D341Med (cell line): ENCODE measurements at regions not wholly inside any gene's neighbourhood (a gene's known extent, or its start where the extent isn't known, plus 50 kb on each side); places are given as distances from the start of the nearest gene placed in this dataset.
A peak's percentile ranks its signal among the peaks of the same experiment; 100 is the strongest.
"Not testable (repeated sequence)": the region's sequence is repeated elsewhere in the genome, so short reads cannot be mapped to it uniquely, and the experiment has no call there.

Source experiments
- DNase-seq: peaks from one replicate; pipeline ENCODE4 v3.0.0; 2012; ENCODE audit warnings: low spot score

GRCh38 chr11:23484146-23484545 lies 623.9 kb upstream of the CCDC179 start:
- not testable (repeated sequence) for DNase-seq

GRCh38 chr11:23484618-23485017 lies 624.3 kb upstream of the CCDC179 start:
- DNase-seq, result not testable (repeated sequence)

- DNase-seq, result no peak
These were observed 630.4 kb upstream of the CCDC179 start for GRCh38 chr11:23490557-23491235.

GRCh38 chr11:23494981-23495380 lies 634.7 kb upstream of the CCDC179 start:
- DNase-seq, result no peak

GRCh38 chr11:23496340-23496739 lies 636.1 kb upstream of the CCDC179 start:
- no peak for DNase-seq

GRCh38 chr11:23497040-23497439 lies 636.8 kb upstream of the CCDC179 start:
- DNase-seq, result no peak

GRCh38 chr11:23502389-23502788 lies 642.1 kb upstream of the CCDC179 start:
- DNase-seq, result no peak

GRCh38 chr11:23502826-23503225 lies 642.6 kb upstream of the CCDC179 start:
- no peak for DNase-seq

GRCh38 chr11:23509023-23509422 lies 648.7 kb upstream of the CCDC179 start:
- no peak for DNase-seq

GRCh38 chr11:23509821-23510220 lies 649.5 kb upstream of the CCDC179 start:
- DNase-seq, result no peak

- DNase-seq, result no peak
These were observed 658.9 kb upstream of the CCDC179 start for GRCh38 chr11:23519194-23519593.

- DNase-seq, result no peak
These were observed 660.1 kb upstream of the CCDC179 start for GRCh38 chr11:23520226-23520960.

GRCh38 chr11:23536907-23537306 lies 676.6 kb upstream of the CCDC179 start:
- DNase-seq, result no peak

- no peak for DNase-seq
These were observed 679.3 kb upstream of the CCDC179 start for GRCh38 chr11:23539556-23539955.

- DNase-seq, result peak; percentile 60
These were observed 679.9 kb upstream of the CCDC179 start for GRCh38 chr11:23540101-23540561.

- DNase-seq, result no peak
These were observed 681.9 kb upstream of the CCDC179 start for GRCh38 chr11:23542189-23542588.

GRCh38 chr11:23542816-23543215 lies 682.5 kb upstream of the CCDC179 start:
- DNase-seq, result no peak

- no peak for DNase-seq
These were observed 683.5 kb upstream of the CCDC179 start for GRCh38 chr11:23543651-23544222.

GRCh38 chr11:23551706-23552105 lies 691.4 kb upstream of the CCDC179 start:
- no peak for DNase-seq

- peak; percentile 13 for DNase-seq
These were observed 693.7 kb upstream of the CCDC179 start for GRCh38 chr11:23554002-23554401.

GRCh38 chr11:23555085-23555484 lies 694.8 kb upstream of the CCDC179 start:
- no peak for DNase-seq

GRCh38 chr11:23556163-23556750 lies 696.0 kb upstream of the CCDC179 start:
- no peak for DNase-seq

- DNase-seq, result no peak
These were observed 703.3 kb upstream of the CCDC179 start for GRCh38 chr11:23563591-23563990.
